Heart left ventricle (tissue), 13 donors: ENCODE measurements at regions not wholly inside any gene's neighbourhood (a gene's known extent, or its start where the extent isn't known, plus 50 kb on each side); places are given as distances from the start of the nearest gene placed in this dataset.

Experiments
- POLR2A ChIP-seq, 2 donors: fragments of 450-650 bp; IDR thresholded peaks; one replicate each; pipeline ENCODE4 v1.6.1; 2017; ENCODE audit warnings: antibody characterized with exemption in 2 of 2, mild to moderate bottlenecking in 2 of 2, moderate library complexity in 2 of 2
- TF ChIP-seq, protein P1 (sequence below), 12 donors: fragments of 200-600 bp; sonication (generic) in 4 of 12; IDR thresholded peaks; one replicate each; pipeline versions ENCODE4 v1.5.0 to v1.8.0; 2018 to 2022; ENCODE audit warnings: antibody characterized with exemption in 12 of 12, mild to moderate bottlenecking in 5 of 12
- donor health status: ischemic (EF 13 %, LVEDD 7.1; RV severe dilation, severe dysfunction).
- donor health status: DM: no; HTN: yes; CAD: no.
- donor health status: DM: no; HTN: no; CAD: no.
- donor health status: ischemic (EF 25% LVEDD 6.9; RV normal size, moderate dysfunction).
- donor health status: ischemic (EF 25% LVEDD 5.7; RV mildly dilated, moderate dysfunction).
- donor health status: ischemic (EF 35%, LVEDD 5.7; RV mildly dilated, moderate dysfunction).
- donor health status: nonischemic (EF 11% LVEDD 7.7; RV severe dilation, severe dysfunction).
- donor health status: DM: yes; HTN: yes; CAD: no.
- donor health status: PGD.
- donor health status: ischemic (EF 29% LVEDD 5.4; RV normal size, mild dysfunction).
- donor health status: nonischemic (EF 23%, LVEDD 6.1; RV moderate dilation, normal function).

DNA sequence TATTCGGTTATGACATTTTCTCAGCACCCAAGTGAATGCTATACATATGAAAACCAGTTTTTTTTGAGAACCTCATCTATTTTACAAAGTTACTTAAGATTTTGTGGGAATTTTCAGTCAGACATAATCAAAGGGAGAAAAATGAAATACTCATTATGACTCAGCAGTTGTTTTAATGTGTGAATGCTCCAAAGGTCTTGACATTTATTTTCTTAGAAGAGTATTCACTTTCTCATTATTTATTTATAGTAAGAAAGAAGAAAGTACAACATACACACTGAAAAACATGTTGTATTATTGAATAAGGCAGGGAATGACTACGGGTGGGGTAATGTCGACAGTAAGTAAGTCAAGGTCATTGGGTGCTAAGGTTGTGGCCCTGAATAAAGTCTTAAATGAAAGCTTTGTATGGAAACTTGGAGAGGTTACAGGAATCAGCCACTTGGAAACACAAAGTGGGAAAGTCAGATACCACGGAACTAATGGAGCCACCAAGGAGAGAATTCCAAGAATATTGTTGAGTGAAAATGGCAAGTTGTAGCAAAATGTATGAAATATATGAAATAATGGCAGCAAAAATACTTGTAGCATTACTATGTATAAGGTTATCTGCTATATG is 844.5 kb downstream of the TBL1XR1 start:
- TF ChIP-seq, protein P1, sequence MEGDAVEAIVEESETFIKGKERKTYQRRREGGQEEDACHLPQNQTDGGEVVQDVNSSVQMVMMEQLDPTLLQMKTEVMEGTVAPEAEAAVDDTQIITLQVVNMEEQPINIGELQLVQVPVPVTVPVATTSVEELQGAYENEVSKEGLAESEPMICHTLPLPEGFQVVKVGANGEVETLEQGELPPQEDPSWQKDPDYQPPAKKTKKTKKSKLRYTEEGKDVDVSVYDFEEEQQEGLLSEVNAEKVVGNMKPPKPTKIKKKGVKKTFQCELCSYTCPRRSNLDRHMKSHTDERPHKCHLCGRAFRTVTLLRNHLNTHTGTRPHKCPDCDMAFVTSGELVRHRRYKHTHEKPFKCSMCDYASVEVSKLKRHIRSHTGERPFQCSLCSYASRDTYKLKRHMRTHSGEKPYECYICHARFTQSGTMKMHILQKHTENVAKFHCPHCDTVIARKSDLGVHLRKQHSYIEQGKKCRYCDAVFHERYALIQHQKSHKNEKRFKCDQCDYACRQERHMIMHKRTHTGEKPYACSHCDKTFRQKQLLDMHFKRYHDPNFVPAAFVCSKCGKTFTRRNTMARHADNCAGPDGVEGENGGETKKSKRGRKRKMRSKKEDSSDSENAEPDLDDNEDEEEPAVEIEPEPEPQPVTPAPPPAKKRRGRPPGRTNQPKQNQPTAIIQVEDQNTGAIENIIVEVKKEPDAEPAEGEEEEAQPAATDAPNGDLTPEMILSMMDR (IDR thresholded peaks at IDR 0.05): no peak
- no peak for TF ChIP-seq POLR2A (IDR thresholded peaks at IDR 0.05)
